ENCODE measurements at regions not wholly inside any gene's neighbourhood (a gene's known extent, or its start where the extent isn't known, plus 50 kb on each side); places are given as distances from the start of the nearest gene placed in this dataset.
A peak's percentile ranks its signal among the peaks of the same experiment; 100 is the strongest.
"Not testable (repeated sequence)": the region's sequence is repeated elsewhere in the genome, so short reads cannot be mapped to it uniquely, and the experiment has no call there.

GRCh38 chr6:144544266-144544830 is 259.2 kb downstream of the UTRN start:
- DNase-seq, result peak; percentile 79

GRCh38 chr6:144546807-144547206 is 261.7 kb downstream of the UTRN start:
- DNase-seq, result no peak

GRCh38 chr6:144547409-144547808 is 262.3 kb downstream of the UTRN start:
- no peak for DNase-seq

DNA sequence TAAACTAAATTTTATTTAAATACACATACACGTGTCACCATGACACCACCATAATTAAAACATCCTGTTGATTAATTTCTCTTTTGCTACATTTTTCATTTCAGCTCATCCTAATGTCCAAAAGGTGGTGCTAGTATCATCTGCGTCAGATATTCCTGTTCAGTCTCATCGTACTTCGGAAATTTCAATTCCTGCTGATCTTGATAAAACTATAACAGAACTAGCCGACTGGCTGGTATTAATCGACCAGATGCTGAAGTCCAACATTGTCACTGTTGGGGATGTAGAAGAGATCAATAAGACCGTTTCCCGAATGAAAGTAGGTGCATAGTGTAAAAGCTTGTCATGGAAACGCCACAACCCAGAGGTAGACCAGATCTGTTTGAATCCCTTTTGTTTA is 263.4 kb downstream of the UTRN start:
- DNase-seq, result no peak

GRCh38 chr6:144549837-144550747 is 265.0 kb downstream of the UTRN start:
- no peak for DNase-seq

- no peak for DNase-seq
Observed at GRCh38 chr6:144551339-144551738, 266.2 kb downstream of the UTRN start.

- no peak for DNase-seq
Observed at GRCh38 chr6:144555066-144555465, 269.9 kb downstream of the UTRN start.

DNA sequence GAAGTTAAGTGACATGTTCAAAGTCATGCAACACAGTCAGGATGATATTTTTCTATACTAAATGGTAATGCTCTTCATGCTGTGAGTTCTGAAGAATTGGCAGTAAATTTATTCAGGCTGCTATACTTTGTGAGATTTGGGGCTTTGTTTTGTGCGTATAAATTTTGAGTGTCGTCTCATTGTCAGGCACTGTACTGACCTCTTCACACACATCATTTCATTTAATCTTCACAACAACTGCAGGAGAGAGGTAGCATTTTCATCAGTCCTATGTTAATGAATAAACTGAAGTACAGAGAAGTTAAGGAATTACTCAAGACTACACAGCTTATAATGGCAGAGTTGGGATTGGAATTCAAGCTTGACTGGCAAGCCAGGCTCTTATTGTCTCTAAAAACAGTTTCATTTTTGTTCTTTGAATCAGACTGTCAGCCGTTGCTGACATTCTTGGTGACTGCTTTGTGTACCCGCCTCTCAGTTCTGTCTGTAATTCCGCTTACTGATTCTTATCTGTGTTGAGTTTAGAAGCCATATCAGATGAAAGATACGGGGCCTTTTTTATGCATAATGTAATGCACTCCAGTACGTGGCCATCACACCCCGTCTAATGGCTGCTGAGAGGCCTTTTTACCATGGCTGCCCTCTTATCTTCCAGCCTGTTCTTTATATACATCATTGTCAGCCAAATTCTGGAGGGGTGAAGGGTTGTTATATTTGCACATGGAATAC is 274.9 kb downstream of the UTRN start:
- peak; percentile 72 for DNase-seq

DNA sequence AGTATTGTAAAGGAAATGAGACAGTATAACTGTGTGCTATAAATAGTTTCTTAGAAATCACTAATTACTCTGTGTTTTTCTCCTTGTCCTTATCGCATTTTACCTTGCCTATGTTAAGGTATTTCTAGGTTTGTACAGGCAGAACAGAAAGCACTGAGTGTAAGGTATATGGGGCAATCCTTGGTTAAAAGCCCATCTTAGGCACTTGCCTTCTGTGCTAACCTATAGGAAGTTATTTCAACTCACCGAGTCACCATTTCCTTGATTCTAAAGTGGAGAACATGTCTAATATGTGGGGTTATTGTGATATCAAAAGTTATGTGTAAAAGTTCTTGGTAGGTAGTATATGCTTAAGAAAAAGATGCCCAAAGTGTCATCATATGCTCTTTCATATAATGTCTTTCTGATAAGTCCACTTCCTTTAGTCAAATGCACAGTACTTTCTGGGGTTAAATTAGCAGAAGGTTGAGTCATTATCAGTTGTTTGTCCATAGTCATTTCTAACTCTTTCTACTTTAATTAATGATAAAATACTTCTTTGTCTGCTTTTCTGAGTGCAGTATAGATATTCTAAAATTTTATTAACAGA is 276.4 kb downstream of the UTRN start:
- no peak for DNase-seq

- DNase-seq, result no peak
Observed at GRCh38 chr6:144564202-144564601, 279.1 kb downstream of the UTRN start.

- peak; percentile 49 for DNase-seq
Observed at GRCh38 chr6:144566868-144567615, 281.9 kb downstream of the UTRN start.

- no peak for DNase-seq
Observed at GRCh38 chr6:144568241-144568640, 283.1 kb downstream of the UTRN start.

- not testable (repeated sequence) for DNase-seq
Observed at GRCh38 chr6:144572541-144572940, 287.4 kb downstream of the UTRN start.

- no peak for DNase-seq
Observed at GRCh38 chr6:144574796-144575195, 289.7 kb downstream of the UTRN start.

DNA sequence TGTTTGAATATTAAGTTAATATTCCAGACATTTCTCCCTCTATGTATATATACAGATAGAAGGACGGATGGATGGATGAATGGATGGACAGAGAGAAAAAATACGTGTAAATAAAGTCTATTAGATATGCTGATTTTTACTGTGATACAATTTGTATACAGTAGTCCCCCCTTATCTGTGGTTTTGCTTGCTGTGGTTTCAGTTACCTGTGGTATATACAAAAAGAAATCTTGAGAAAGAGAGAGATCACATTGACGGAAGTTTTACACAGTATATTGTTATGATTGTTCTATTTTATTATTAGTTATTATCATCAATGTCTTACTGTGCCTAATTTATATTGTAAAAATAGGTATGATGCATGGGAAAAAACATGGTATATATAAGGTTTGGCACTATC is 290.2 kb downstream of the UTRN start:
- DNase-seq, result no peak

- DNase-seq, result no peak
Observed at GRCh38 chr6:144576871-144577270, 291.7 kb downstream of the UTRN start.

DNA sequence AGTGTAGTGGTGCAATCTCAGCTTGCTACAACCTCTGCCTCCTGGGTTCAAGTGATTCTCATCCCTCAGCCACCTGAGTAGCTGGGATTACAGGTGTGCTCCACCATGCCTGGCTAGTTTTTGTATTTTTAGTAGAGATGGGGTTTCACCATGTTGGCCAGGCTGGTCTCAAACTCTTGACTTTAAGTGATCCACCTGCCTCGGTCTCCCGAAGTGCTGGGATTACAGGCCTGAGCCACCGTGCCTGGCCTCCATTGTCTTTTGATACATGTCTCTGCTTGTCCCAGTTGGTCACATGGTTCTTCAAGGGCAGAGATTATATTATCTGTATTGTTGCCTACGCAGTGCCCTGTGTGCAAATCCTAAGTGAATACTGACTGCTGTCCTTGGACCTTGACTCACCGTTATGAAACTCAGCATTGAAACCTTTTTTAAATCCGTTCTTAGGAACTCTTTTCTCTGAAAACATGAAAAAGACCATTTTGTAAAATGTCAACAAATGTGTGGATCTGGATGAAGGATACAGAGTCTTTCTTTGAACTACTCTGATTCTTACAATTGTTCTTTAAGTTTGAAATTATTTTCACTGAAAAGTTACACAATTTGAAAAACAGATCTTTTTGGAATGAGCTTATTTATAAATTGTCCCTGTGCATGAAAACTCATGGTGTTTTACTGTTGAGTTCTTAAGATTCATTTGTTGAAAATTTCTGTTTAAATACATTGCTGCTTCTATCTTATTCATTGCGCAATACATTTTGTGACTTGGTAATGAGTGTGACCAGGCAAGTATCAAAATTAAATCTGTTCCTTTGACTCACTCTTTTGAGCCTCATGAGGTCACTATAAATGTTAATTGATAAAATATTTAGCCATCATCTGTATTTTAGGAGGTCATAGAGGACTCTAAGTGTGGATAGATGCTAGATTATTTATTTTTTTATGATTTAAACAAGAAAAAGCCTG is 293.5 kb downstream of the UTRN start:
- peak; percentile 39 for DNase-seq

DNA sequence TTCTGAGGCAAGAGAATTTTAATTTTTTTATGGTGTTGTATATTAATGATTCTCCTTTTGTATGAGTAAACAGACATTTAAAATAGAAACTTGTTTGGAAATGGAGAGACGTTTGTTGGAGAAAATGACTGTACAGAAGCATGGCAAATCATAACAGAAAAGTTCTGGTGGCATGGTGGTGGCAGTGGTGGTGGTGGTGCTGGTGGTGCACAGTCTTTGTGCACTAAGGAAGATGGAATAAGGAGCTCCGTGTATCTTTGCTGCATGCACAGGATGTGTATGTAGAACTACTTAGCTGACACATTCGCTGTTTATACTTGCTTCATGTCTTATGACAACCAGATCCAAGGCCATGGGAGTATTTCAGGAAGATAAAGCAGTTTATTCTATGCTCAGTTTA is 294.9 kb downstream of the UTRN start:
- DNase-seq, result peak; percentile 74

GRCh38 chr6:144580771-144581170 is 295.6 kb downstream of the UTRN start:
- no peak for DNase-seq

DNA sequence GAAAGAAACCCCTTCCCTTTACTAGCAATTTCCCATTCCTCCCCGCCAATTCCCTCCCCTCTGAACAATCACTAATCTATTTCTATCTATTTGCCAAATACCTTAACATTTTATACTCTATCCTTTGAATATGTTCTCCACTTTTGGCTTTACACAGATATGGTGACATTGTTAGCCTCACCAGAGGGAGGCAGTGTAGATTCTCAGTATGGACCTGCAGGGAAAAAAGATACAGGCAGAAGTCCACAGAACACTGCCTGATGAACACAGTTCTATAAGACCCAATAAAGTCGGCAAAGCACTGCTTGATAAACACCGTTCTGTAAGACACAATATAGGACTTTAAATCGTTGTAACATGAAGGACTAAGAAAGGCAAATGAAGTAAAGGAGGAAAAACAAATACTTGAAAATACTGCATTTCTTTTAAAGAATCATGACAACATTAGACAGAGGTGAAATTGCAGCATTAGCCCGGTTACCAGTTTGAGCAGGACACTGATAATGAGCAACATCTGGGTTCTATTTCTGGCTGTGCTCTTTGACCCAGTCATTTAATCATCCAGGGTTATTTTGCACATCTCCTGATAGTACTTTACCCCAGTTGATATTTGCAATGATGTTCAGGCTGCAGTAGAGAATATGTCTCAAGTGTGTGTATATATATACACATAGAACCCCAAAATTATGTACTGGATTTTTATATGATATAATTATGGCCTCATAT is 296.8 kb downstream of the UTRN start:
- DNase-seq, result peak; percentile 59
